ENCODE measurements at regions not wholly inside any gene's neighbourhood (a gene's known extent, or its start where the extent isn't known, plus 50 kb on each side); places are given as distances from the start of the nearest gene placed in this dataset.

- TF ChIP-seq, protein P1, sequence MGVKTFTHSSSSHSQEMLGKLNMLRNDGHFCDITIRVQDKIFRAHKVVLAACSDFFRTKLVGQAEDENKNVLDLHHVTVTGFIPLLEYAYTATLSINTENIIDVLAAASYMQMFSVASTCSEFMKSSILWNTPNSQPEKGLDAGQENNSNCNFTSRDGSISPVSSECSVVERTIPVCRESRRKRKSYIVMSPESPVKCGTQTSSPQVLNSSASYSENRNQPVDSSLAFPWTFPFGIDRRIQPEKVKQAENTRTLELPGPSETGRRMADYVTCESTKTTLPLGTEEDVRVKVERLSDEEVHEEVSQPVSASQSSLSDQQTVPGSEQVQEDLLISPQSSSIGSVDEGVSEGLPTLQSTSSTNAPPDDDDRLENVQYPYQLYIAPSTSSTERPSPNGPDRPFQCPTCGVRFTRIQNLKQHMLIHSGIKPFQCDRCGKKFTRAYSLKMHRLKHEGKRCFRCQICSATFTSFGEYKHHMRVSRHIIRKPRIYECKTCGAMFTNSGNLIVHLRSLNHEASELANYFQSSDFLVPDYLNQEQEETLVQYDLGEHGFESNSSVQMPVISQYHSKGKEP (CRISPR knock-in tag; IDR thresholded peaks at IDR 0.05) = no peak
- TF ChIP-seq TCF12 (IDR thresholded peaks at IDR 0.05) (no peak), TCF12 (CRISPR knock-in tag; IDR thresholded peaks at IDR 0.05) (0 out of 2 replicates have a peak, but pooled peaks have one; percentile 29), ZNF724P (CRISPR knock-in tag; IDR thresholded peaks at IDR 0.05; ENCODE audit: borderline replicate concordance) (peak; percentile 21; the same call in 1 of the 2 replicates), ZBED4 (CRISPR knock-in tag; IDR thresholded peaks at IDR 0.05; ENCODE audit: borderline replicate concordance) (0 out of 2 replicates have a peak, but pooled peaks have one; percentile 22), CSRNP1 (CRISPR knock-in tag; IDR thresholded peaks at IDR 0.05) (peak; percentile 60; the same call in 1 of the 2 replicates), SALL2 (CRISPR knock-in tag; IDR thresholded peaks at IDR 0.05) (peak; percentile 44; the same call in 1 of the 2 replicates), ZNF777 (CRISPR knock-in tag; IDR thresholded peaks at IDR 0.05) (peak; percentile 48; the same call in 1 of the 2 replicates), ZNF264 (CRISPR knock-in tag; IDR thresholded peaks at IDR 0.05) (0 out of 2 replicates have a peak, but pooled peaks have one; percentile 25), ARID2 (CRISPR knock-in tag; IDR thresholded peaks at IDR 0.05; ENCODE audit: borderline replicate concordance) (no peak), ZNF232 (CRISPR knock-in tag; IDR thresholded peaks at IDR 0.05; ENCODE audit: borderline replicate concordance) (peak; percentile 71; the same call in 1 of the 2 replicates), SOX13 (IDR thresholded peaks at IDR 0.05) (no peak), SOX13 (CRISPR knock-in tag; conservative IDR thresholded peaks at IDR 0.05 in 1 of 2, IDR thresholded peaks at IDR 0.05 in 1 of 2) (peak in 1 of 2 experiments; percentile 25; a peak in 1 of 4 replicates), ZFP90 (CRISPR knock-in tag; IDR thresholded peaks at IDR 0.05; ENCODE audit: borderline replicate concordance) (no peak; the same call in 1 of the 2 replicates)
- TF ChIP-seq, protein P2, sequence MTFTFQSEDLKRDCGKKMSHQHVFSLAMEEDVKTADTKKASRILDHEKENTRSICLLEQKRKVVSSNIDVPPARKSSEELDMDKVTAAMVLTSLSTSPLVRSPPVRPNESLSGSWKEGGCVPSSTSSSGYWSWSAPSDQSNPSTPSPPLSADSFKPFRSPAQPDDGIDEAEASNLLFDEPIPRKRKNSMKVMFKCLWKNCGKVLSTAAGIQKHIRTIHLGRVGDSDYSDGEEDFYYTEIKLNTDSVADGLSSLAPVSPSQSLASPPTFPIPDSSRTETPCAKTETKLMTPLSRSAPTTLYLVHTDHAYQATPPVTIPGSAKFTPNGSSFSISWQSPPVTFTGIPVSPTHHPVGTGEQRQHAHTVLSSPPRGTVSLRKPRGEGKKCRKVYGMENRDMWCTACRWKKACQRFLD (CRISPR knock-in tag; IDR thresholded peaks at IDR 0.05; ENCODE audit: borderline replicate concordance) = 0 out of 2 replicates have a peak, but pooled peaks have one; percentile 41
- TF ChIP-seq, protein P3, sequence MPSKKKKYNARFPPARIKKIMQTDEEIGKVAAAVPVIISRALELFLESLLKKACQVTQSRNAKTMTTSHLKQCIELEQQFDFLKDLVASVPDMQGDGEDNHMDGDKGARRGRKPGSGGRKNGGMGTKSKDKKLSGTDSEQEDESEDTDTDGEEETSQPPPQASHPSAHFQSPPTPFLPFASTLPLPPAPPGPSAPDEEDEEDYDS (CRISPR knock-in tag; IDR thresholded peaks at IDR 0.05) = 0 out of 2 replicates have a peak, but pooled peaks have one; percentile 31
- TF ChIP-seq, protein P4, sequence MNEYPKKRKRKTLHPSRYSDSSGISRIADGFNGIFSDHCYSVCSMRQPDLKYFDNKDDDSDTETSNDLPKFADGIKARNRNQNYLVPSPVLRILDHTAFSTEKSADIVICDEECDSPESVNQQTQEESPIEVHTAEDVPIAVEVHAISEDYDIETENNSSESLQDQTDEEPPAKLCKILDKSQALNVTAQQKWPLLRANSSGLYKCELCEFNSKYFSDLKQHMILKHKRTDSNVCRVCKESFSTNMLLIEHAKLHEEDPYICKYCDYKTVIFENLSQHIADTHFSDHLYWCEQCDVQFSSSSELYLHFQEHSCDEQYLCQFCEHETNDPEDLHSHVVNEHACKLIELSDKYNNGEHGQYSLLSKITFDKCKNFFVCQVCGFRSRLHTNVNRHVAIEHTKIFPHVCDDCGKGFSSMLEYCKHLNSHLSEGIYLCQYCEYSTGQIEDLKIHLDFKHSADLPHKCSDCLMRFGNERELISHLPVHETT (CRISPR knock-in tag; conservative IDR thresholded peaks at IDR 0.05) = no peak; the same call in 1 of the 2 replicates
These were observed 141.0 kb upstream of the KCNJ18 start (continued) for GRCh38 chr17:21551081-21551881.

Data from HepG2 (cell line).